ENCODE measurements at regions not wholly inside any gene's neighbourhood (a gene's known extent, or its start where the extent isn't known, plus 50 kb on each side); places are given as distances from the start of the nearest gene placed in this dataset.

DNA sequence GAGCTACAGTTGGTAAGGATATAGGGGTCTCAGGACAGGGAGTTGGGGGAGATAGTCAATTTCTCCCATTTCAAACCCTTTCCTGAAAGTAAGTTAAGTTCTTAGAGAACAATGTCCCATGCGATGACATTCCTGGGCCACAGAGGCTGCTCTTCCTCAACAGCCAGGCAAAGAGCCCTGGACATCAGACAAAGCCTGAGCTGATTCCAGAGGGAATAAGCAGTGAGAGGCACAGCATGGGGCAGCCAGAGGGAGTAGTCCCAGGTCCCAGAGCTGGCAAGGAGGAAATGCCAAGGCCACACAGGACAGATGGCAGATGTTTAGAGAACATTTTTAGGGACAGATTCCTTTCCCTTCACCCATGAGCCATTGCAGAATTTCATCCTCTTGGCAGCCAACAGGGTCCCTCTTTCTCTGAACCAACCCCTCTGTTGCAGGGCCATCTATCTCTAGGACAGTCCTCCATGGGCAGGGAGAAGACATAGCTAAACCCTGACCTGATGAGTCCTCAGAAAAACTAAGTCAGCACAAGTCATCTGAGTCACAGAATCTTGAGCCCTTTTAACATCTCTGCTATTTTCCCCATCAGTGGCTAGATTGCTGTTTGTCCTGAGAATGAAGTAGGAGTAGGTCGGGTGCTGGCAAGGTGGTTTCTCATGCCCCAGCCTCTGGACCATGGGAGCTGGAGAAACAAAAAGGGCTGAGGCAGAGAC is 60.3 kb upstream of the CALM2 start:
- no peak for DNase-seq (ENCODE audit: low spot score)

DNA sequence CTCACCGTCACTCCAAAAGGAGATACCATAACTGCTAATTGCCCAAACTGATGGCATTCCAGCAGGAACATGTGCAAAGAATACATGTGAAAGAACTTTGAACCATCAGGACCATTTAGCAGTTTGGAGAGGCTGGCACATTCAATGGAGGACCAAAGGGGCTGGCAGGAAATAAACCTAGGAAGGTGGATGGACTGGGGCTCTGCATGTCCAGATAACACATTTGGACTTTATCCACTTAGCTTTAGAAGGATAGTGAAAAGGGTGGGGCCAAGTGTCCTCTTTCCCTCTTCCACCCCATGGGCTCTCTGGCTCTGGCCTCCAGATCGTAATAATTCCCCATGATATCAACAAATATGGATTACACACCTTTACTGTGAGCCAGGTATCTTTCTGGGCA is 58.8 kb upstream of the CALM2 start:
- no peak for DNase-seq (ENCODE audit: low spot score)

DNA sequence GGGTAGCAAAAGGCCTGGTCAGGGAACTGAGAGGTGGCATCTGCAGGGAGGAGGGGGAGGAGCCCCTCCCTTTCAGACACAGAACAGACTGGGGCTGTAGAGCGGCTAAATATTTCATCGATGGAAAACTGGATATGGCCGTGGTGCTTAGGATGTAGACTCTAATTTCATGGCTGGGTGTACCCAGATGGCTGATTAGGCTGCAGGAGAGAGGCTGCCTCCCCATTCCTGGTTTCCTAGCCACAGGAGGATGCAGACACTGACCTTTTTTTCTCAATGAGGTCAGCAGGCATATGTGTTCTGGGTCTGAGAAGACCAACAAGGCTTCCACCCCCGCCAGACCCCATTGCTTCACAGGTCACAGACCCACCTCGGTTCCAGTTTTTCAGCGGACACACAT is 58.1 kb upstream of the CALM2 start:
- no peak for DNase-seq (ENCODE audit: low spot score)

DNA sequence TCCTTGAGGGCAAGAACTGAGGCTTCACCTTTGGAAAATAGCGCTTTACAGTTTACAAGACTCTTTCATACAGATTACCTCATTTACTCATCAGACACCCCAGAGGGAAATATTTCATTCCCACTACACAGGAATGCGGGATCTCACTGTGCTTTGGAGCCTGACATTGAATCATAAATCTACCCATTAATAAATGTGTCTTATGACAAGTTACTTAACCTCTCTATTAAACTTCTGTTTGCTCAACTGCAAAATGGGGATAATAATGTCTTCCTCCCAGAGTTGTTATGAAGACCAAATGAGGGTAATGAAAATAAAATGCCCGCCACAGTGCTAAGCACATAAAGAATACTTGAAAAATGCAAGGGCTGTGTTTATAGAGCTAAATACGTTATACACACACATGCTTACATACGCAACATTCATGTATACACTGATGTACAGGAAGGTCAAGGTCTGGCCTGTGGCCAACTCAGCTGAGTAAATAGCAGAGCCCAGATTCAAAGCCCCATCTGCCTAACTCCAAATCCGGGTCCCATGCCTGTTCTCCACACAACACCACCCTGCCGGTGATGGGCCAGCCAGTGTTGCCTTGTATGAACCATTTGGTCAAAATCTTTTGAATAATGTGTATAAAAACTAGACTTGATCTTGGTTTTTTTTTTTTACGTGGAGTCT is 56.6 kb upstream of the CALM2 start:
- no peak for DNase-seq (ENCODE audit: low spot score)

DNA sequence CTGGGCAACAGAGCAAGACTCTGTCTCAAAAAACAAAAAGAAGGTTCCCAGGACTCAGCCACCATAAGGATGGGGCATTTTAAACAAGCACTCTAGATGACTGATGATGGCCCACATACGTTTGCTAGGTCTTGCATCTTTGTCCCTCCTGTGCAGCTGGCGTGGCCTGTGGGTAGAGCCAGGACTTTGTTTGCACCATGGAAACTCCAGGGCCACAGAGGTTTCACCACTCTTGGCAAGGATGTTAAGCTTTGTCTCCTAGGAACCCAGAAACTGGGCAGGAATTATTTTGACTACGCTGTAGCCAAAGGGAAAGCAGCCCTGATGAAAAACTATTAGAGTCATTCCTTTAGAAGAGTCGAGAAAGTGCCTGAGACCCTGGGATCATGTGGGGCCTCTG is 54.1 kb upstream of the CALM2 start:
- DNase-seq (ENCODE audit: low spot score), result no peak

DNA sequence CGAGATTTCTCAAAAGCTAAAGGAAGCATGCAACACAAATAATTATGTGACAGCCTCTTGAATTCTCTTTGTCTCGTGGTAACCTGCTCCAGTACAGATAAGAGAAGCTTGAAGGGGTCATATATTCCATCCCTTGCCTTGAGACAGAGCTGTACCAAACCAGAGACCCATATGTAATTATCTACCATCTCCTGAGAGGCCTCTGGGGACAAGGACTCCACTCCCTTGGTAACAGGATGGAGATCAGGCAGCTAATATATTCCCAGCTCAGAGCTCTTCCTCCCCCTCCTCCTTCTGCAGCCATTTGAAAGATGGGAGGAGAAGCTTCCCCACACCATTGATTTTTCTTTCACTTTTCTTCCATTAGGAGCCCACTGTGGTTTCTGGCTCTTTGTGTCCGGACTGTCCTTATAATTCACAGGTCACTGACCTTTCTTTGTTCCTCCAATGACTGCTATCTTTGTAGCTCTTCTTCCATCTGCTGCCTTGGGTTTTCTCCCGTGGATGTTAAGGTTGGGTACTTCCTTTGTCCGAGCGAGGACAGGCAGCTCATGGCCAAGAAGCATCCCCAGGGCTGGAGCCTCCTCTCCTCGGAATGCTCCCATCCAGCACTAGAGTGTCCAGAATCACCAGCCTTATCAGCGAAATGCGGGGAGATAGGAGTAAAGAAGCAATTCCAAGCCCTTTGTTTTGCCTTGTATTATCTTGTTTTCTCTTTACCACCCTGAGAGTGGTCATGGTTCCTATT is 51.4 kb upstream of the CALM2 start:
- no peak for DNase-seq (ENCODE audit: low spot score)

DNA sequence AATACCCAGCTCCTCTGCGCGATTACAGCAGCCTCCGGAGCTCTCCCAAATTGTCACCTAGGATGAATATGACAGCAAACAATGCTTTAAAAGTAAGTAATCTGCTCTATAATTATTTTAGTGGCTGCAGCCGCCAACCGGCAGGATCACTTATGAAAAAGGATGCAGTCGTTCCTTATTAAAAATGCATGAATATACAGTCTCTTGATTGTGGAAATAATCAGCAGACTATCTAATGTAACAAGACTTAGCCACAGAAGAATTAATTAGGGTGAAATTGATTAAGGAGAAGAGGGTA is 50.6 kb upstream of the CALM2 start:
- no peak for DNase-seq (ENCODE audit: low spot score)

DNA sequence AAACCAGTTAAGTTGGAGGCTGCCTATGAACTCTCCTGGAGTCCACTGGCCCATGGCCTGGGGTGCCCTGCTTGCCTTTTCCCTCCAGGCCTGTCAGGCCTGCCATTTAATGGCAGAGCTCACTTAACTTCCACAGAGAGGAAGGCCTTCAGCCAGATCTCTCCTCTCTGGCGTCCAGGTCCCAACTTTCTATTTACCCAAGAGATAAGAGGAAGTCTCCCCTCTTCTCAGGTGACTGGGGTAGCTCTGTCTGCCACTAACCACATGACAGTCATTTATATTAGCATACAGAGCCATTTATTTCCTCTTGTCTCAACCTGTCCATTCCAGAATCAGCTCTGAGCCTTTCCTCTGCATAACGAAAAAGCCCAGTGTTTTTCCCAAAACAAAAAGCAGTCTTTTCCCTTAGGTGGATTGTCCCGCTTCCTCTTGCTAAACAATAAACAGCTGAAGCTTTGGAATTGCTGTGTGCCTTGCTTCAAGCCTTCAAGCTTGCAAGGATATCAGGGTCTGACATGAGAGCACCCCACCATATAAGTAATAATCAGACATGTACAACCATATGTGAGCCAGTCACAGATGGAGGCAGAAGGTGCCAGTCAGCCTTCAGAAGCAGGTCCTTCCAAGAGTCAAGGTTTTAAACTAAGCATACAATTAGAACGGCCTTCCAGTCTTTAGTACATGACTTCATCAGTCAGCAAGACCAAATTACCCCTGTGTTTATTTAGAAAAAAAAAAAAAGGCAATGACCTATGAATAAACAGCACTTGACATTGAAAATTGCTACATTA is 50.0 kb upstream of the CALM2 start:
- no peak for DNase-seq (ENCODE audit: low spot score)
